NOMO-1 (cell line): ENCODE measurements at regions not wholly inside any gene's neighbourhood (a gene's known extent, or its start where the extent isn't known, plus 50 kb on each side); places are given as distances from the start of the nearest gene placed in this dataset.
"Not testable (repeated sequence)": the region's sequence is repeated elsewhere in the genome, so short reads cannot be mapped to it uniquely, and the experiment has no call there.

Experiments used
- DNase-seq, 2 experiments: peaks; one replicate each; lab custom pipeline; 2025; ENCODE audit not compliant: unreplicated experiment in 2 of 2; lab: John Stamatoyannopoulos, UW

DNA sequence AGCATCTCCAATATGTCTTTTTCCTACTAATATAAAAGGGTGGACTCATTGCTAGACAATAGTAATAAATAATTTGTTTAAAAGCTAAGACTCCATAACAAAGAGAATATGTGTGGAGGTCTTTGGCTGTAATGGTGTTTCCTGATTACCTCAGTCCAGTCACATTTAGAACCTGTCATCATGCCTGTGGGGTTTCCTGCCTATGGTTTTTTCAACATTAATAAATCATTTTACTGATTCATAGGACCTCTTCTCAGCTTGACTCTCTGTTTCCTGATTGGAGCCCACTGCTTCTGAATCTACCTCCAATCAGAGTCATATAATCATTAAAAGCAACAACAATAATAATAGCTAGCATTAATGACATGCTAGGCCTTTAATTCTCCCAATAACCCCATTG is 52.4 kb upstream of the GNAI1 start:
- no peak for DNase-seq

DNA sequence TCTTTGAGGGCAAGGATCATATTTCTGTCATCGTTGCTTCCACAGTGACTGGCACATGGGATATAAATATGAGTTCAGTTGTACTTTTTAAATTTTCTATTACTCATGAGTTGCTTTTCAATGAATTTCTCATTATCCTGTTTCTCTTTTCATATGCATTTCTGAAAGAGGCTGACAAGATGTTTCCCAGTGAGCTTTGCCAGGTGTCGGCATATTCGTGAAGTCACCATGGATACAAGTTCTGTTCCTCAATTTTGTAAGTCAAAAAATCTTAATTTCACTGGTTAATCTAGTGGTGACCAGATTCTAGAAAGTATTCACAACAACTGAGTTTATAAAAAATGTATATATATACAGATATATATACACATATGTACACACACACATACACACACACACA is 55.7 kb upstream of the GNAI1 start:
- no peak for DNase-seq

DNA sequence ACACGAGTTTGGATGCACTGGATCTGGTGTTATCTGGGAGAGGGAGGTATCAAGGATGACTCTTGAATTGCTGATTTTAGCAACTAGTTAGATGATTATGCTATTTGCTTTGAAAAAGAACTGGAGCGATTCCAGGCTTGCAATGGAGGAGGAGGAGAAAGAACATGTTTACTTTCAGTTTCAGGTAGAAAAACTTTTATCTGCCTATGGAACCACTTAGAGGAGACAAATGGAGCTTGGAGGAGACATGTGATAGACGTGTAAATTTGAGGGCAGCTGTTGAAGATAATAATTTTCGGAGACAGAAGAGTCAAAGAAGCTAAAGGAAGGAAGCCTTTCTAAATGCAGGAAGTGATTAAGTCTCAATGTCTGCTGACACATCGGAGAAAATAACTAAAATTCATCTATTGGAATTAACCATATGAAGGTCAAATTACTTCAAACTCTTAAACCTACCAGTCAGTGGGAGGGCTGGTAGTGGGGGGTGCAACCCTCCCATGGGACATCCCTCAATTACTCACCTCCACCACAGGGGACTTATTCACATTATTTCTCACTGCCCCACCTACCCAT is 56.4 kb upstream of the GNAI1 start:
- peak; percentile 57 to 85 for DNase-seq

DNA sequence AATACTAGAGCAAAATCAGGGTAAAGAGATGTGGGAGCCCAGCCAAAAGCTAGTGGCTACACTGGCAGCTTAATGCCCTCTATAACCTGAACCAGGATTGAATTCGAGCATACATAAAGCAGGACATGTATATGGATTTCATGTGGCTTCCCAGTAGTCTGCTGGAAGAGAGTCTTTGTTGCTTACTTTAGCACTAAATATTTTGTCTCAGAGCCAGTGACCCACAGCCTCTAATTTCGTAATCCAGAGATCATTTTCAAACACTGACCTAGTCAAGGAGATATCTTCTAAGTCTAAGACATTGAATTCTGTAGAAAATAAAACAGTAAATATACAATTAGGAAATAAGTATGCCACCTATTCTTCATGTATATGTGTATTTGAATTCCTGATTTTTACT is 64.2 kb upstream of the GNAI1 start:
- DNase-seq = no peak

DNA sequence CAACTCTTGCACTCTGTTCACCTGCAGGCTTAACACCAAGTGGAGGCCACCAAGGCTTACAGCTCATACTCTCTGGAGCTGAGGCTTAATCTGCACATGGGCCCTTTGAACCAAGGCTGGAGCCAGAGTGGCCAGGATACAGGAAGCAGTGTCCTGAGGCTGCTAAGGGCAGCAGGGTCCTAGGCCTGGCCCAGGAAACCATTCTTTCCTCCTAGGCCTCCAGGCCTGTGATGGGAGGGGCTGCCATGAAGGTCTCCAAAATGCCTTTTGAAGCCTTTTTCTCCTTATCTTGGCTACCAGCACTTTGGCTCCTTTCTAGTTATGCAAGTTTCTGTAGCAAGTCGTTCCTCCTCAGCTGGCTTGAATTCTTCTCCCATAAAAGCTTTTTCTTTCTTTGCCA is 68.0 kb upstream of the GNAI1 start:
- DNase-seq = no peak

DNA sequence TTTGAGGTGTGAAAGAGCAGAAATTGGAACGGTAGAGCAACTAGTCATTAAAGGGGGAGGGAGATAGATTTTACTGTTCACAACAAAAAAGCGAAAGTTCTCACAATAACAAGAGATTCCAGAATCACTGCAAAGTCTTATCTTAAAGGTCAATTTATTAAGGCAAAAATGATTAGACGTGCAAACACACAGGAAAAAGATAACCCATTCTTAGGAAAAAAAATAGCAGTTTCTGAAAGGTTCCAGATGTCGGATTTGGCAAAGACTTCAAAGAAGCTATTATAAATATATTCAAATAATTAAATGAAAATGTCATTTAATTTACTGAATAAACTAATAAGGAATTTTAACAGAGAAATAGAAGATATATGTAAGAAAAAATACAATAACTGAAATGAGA is 70.8 kb upstream of the GNAI1 start:
- DNase-seq = no peak

DNA sequence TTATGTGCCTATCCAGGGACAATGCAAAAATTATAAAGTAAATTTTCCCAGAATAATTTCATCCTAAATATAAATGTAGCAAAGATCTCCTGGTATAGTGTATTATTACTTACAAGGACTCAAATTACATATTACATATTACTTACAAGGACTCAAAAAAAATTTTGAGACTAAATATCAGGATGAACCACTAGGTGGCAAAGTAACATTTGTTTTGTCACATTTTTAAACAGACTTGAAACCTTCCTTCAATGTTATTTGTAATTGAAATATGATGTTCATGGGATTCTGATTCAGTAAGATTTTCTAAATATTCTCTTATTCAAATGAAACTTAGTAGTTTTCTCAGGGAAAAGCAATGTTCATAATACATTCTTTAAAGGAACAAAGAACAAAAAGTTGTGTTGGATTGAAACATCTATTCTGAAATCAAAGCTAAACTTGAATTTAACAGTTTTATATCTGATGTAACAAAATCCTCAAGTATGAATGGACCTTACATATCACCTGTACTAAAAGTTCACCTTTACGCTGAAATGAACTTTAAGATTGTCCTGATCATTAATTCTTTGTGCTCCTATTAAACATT is 74.3 kb upstream of the GNAI1 start:
- peak; percentile 64 to 90 for DNase-seq

DNA sequence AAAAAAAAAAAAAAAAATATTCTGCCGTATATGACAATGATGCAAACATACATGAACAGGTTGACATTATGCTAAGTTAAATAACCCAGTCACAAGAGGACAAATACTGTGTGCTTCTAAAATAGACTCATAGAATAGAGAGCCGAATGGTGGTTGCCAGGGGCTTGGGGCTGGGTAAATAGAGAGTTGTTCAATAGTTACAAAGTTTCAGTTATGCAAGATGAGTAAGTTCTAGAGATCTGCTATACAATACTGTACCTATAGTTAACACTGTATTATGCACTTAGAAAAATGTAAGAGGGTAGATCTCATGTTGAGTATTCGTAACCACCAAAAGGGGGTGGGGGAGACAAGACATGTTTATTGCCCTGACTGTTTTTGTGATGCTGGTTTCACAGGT is 77.1 kb upstream of the GNAI1 start:
- DNase-seq = no peak

DNA sequence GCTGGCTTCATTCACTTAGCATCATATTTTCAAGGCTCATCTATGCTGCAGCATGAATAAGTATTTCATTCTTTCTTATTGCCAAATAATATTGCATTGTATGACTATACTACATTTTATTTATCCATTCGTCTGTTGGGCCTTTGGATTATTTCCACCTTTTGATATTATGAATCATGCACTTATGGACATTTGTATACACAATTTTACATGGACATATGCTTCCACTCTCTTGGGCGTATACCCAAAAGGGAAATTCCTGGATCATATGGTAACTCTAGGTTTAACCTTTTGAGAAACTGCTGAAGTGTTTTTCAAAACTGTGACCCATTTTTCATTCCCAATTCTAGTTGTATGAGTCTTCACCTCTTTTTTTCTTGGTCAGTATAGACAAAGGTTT is 80.3 kb upstream of the GNAI1 start:
- no peak for DNase-seq

DNA sequence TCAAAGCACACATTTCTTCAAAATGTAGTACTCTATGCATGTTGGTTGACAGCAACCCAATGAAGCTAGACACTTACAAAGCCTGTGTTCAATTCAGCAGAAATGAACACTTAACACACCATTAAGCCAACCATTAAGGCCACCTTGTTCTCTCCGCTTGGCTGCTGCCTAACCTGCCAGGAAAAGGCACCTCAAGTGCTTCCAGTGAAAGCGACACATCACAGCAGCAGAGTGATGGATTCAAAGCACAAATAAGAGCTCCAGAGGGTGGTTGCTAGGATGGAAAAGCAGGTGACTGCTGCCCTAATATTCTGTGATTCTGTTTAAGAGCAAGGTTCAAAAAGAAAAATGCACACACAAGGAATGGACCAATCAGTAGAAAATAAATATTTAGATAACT is 81.5 kb upstream of the GNAI1 start:
- DNase-seq = no peak

DNA sequence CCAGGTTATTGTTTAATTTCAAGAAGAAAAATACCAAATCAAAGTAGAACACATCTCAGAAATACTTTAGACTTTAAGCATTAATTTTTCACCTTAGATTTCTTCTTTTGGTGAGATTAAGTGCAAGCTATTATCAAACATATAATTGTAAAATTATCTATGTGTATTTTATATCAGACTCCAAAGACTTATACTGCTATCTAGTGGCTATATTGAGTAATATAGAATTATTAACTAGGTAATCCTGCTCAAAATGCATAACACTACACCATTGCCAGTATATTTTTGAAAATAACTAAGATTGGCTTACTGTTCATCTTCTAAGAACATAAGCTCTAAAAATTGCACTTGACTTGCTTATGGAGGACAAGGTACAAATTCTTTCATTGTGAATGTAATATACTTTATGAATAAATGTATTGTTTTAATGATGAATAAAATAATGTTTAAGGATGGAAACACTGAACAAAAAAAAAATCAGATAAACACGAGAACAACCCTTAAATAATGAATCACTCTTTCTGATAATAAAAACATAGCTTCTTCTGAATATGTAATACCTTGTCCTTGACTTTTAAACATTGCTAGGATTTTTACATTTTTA is 86.7 kb upstream of the GNAI1 start:
- peak in 1 of 2 experiments; percentile 36 for DNase-seq

DNA sequence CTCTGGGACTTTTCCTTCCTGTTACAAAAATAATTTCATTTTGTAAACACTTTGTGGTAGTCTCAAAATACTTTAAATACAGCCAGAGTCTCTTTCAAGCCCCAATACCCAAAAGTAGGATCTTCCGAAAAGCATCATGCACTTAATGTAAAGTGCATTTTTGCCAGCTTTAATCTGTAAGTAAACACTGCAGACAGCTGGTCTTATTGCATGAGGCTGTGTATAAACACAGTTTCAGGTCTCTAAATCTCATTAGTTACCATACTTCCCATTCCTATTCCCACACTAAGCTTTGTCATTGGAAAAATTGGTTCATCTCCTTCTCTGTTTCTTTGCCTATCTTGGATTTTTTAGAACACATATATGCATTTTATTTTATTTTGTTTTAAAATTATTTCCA is 87.6 kb upstream of the GNAI1 start:
- no peak for DNase-seq

DNA sequence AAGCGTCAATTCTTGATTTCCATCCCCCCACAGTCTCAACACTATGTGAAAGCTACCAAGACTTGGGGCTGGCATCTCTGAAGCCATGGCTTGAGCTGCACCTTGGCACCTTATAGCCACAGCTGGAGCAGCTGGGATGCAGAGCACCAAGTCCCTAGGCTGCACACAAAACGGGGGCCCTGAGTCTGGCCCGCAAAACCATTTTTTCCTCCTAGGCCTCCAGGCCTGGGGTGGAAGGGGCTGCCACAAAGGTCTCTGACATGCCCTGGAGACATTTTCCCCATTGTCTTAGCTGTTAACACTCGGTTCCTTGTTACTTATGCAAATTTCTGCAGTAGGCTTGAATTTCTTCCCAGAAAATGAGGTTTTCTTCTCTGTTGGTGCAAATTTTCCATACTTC is 89.8 kb upstream of the GNAI1 start:
- no peak for DNase-seq

DNA sequence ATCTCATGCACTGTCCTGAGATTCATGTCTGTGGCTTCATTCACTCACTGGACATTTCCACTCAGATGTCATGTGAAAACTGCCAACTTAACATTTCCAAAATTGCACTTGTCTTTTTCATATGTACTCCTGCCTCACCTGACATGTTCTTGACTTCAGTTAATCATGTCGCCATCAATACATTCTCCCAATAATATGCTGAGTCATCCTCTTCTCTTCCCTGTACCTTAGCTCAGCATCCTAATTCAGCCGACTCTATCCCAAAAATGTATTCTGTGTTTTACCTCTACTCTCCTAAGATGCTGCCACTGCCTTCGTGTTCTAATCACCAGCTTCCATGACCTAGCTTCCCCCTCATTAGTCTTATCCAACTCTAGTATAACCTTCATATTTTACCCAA is 93.9 kb upstream of the GNAI1 start:
- DNase-seq = no peak

DNA sequence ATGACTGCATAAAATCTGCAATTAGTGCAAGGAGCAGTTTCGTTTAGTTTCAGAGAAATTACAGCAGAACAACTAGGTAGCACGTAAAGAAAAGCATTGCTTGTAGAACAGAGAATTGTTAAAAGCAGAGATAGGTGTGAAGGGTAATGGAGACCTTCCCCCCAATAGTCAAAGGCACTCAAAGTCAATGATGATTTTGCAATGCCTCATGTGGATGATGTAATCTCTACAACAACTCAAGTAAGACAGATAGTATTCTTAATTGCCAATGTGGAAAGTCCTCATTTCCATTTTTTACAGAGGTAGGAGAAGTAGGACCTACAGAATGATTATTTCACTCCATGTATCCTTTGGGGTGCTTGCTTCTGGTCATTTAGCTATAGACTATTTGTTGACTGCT is 94.3 kb upstream of the GNAI1 start:
- DNase-seq = no peak

DNA sequence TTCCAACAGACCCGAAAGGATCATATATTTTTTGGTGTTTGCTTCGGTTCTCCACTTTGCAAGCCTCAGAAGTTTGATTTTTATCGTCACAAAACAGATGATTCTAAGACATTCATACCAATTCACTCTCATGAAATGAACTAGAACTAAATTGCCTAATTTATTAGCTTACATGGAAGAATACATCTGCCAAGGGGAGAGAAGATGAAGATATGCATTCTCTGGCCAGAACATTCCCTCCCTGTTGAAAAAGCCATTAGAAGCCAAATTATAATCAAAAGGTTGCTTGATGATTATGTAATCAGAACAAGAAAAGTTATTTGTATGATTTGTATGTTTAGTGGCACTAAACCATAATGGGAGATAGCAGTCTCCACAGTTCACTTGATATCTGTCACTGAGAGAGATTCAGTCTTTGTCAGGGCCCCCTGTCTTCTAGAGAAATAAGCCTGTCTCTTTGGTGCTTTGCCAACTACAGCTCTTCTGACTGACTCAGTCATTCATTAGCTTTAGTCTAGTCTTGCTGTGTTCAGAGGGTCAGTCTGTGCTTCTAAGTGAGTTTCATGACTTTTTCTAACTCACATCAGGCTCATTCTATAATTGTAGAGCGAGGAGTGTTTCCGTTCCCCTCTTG is 95.3 kb upstream of the GNAI1 start:
- DNase-seq = no peak

DNA sequence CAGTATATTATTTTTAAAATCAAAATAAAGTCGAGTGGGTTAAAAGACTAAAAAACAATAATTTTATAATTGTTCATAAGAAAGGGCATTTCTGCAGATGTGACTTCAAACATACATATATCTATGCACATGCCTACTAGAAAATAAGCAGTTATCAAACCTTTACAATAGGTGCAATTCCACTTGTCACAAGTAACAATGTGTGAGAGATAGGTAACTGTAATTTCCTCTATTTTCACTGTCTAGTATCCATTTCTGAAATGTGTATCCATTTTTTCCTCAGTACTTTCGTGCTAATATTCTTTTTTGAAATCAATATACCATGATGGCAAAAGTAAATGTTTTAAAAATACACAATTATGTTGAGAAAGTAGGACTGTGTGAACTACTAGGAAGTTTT is 96.9 kb upstream of the GNAI1 start:
- no peak for DNase-seq

DNA sequence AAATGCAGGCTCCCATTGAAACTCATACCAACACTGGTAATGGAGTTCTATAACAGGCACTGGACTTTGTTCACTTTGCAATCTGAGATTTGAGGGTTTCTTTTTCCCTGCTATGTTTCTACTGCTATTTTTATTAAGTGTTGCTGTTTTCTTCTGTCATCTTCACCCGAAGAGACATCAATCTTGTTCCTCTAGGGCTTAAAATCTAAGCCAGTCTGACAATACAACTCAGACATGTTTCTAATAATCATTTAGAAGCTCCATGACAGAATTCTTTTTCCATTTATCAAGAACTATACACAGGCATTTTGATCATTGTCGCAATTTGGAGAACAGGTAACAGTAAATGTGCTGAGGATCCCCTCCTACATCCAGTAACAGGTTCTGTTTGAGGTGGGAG is 98.5 kb upstream of the GNAI1 start:
- DNase-seq = no peak

DNA sequence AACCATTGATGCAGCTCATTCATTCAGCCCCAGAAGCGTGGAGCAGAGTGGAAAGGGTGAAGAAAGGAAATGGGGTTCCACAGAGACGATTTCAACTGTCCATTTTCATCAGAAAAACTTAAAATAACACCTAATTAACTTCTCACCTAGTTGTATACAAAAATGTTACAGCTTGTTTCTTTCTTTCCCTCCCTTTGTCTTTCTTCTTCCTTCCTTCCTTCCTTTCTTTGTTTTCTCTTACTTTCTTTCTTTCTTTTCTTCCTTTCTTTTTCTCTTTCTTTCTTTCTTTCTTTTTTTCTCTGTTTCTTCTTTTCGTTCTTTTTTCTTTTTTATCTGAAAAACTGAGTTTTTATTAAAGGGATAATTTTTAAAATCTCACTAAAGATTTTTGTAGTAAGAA is 105.9 kb upstream of the GNAI1 start:
- no peak for DNase-seq

DNA sequence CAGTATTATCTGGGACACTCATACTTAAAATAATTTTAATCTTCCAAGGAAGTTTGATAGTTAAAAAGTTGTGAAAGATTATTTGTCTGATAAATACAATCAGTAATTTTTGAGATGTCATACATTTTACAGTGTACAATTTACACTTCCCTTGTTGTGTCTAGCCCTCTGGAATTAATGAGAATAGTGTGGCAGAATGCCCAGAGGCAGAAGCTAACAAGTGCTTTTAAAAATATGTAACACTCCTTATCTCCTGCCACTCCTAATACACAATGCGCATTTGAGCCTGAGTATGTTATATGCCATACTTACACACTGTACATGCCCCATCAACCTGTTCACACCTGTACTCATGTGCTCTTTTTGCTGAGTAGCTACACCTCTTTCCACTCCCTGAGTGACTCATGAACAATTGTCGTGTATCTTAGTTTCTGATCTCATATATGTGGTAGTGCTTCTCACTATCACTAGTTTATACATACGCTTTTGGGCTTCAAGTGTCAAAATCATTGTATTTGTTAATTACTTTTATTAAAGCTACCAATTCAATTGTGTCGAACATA is 106.9 kb upstream of the GNAI1 start:
- no peak for DNase-seq

DNA sequence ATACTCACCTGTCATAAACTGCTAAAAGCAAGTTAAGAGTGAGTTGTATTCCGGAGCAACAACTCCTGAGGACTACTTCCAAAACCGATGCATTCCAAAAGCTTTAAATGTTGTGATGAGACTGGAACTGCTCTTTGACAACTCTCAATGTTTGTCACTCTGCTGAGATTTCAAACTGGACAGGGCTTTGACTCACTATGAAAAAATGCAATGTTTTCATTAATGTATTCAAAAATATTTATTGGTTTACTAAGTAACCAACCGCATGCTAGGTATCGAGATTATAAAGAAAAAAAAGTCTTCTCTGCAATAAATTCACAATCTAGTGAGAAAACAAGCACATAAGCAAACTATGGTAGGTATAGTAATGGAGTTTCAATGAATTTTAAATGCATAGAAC is 107.9 kb upstream of the GNAI1 start:
- DNase-seq = no peak

DNA sequence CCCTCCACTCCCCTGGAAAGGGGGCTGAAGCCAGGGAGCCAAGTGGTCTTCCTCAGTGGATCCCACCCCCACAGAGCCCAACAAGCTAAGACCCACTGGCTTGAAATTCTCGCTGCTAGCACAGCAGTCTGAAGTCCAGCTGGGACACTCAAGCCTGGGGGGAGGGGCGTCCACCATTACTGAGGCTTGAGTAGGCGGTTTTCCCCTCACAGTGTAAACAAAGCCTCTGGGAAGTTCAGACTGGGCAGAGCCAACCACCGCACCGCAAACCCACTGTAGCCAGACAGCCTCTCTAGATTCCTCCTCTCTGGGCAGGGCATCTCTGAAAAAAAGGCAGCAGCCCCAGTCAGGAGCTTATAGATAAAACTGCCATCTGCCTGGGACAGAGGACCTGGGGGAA is 114.4 kb upstream of the GNAI1 start:
- not testable (repeated sequence) for DNase-seq
